SU-DHL-6 (cell line): ENCODE measurements at regions not wholly inside any gene's neighbourhood (a gene's known extent, or its start where the extent isn't known, plus 50 kb on each side); places are given as distances from the start of the nearest gene placed in this dataset.

Source experiments
- H2AFZ ChIP-seq: fragments of 200-600 bp; sonication (generic); 2 replicates; pipeline ENCODE4 v1.6.1; 2014; ENCODE audit warnings: low read depth, mild to moderate bottlenecking, moderate library complexity, mixed read lengths, antibody characterized with exemption, low read length; ENCODE audit not compliant: severe bottlenecking
- H3F3A ChIP-seq: fragments of 200-600 bp; shearing (Covaris generic); 2 replicates; pipeline ENCODE4 v1.6.0; 2016; ENCODE audit warnings: antibody characterized with exemption, mild to moderate bottlenecking; ENCODE audit not compliant: insufficient read depth
- H3K27ac ChIP-seq: fragments of 200-600 bp; sonication (generic); 2 replicates; pipeline ENCODE4 v1.5.1; 2016; ENCODE audit warnings: low read depth, mild to moderate bottlenecking, low read length, moderate library complexity, mixed read lengths
- H3K27me3 ChIP-seq: fragments of 200-600 bp; sonication (generic), shearing (Covaris generic); 2 replicates; pipeline ENCODE4 v1.6.0; 2014; ENCODE audit warnings: mild to moderate bottlenecking, low read length
- H3K36me3 ChIP-seq: fragments of 200-600 bp; sonication (generic); 2 replicates; pipeline ENCODE4 v1.6.1; 2014; ENCODE audit warnings: mild to moderate bottlenecking, low read length, mixed read lengths
- H3K4me2 ChIP-seq: fragments of 300-600, 200-600 bp; shearing (Covaris generic), sonication (generic); 2 replicates; pipeline ENCODE4 v1.6.0; 2014; ENCODE audit warnings: low read length, low read depth, mild to moderate bottlenecking; ENCODE audit not compliant: poor library complexity, severe bottlenecking
- H3K4me3 ChIP-seq: fragments of 200-600 bp; sonication (generic); 2 replicates; pipeline ENCODE4 v1.5.1; 2014; ENCODE audit warnings: antibody characterized with exemption, low read length, mild to moderate bottlenecking, mixed read lengths; ENCODE audit not compliant: insufficient read depth, poor library complexity, severe bottlenecking
- H3K79me2 ChIP-seq: fragments of 200-600 bp; sonication (generic); 2 replicates; pipeline ENCODE4 v1.6.1; 2014; ENCODE audit warnings: mild to moderate bottlenecking, low read length, moderate library complexity; ENCODE audit not compliant: insufficient read depth
- H3K9ac ChIP-seq: fragments of 200-600 bp; sonication (generic); 2 replicates; pipeline ENCODE4 v1.7.0; 2014; ENCODE audit warnings: mild to moderate bottlenecking, low read length
- H3K9me2 ChIP-seq: fragments of 200-600 bp; sonication (generic); replicated peaks from 2 replicates; pipeline ENCODE4 v1.6.1; 2014; ENCODE audit warnings: low read length; ENCODE audit not compliant: insufficient read depth
- H3K9me3 ChIP-seq: fragments of 200-600 bp; sonication (generic); 2 replicates; pipeline ENCODE4 v1.6.1; 2014; ENCODE audit warnings: low read length, mixed read lengths; ENCODE audit not compliant: insufficient read depth
- H4K20me1 ChIP-seq: fragments of 200-600 bp; sonication (generic); 2 replicates; pipeline ENCODE4 v1.6.1; 2014; ENCODE audit warnings: low read depth, mild to moderate bottlenecking, antibody characterized with exemption, low read length, moderate library complexity, mixed read lengths
- EZH2phosphoT487 ChIP-seq: fragments of 200-600 bp; sonication (generic), shearing (Covaris generic); conservative IDR thresholded peaks from 2 replicates; pipeline ENCODE4 v1.6.1; 2018; ENCODE audit warnings: mild to moderate bottlenecking, antibody characterized with exemption, low read length, moderate library complexity, mixed read lengths
- TF ChIP-seq, protein P1 (sequence below): fragments of 200-600 bp; sonication (generic); IDR thresholded peaks from one replicate; pipeline ENCODE4 v1.5.1; 2017; ENCODE audit warnings: antibody characterized with exemption, mild to moderate bottlenecking, low read length, moderate library complexity; ENCODE audit not compliant: insufficient read depth, poor library complexity, severe bottlenecking

GRCh38 chr13:22618002-22618401, 562.8 kb upstream of the SGCG start:
- Histone ChIP-seq H3K9me3 (no peaks in the 10 kb centered on the region), H2AFZ (no peak overlapping the region), H3K4me2 (no peak overlapping the region), H4K20me1 (no peaks in the 10 kb centered on the region), H3K9me2 (no peaks in the 10 kb centered on the region), H3K79me2 (no peaks in the 10 kb centered on the region), H3K4me3 (no peak overlapping the region), H3K27ac (no peak overlapping the region), H3K9ac (no peak overlapping the region), H3F3A (no peaks in the 10 kb centered on the region), H3K36me3 (no peaks in the 10 kb centered on the region), H3K27me3 (no peaks in the 10 kb centered on the region)
- TF ChIP-seq, protein P1, sequence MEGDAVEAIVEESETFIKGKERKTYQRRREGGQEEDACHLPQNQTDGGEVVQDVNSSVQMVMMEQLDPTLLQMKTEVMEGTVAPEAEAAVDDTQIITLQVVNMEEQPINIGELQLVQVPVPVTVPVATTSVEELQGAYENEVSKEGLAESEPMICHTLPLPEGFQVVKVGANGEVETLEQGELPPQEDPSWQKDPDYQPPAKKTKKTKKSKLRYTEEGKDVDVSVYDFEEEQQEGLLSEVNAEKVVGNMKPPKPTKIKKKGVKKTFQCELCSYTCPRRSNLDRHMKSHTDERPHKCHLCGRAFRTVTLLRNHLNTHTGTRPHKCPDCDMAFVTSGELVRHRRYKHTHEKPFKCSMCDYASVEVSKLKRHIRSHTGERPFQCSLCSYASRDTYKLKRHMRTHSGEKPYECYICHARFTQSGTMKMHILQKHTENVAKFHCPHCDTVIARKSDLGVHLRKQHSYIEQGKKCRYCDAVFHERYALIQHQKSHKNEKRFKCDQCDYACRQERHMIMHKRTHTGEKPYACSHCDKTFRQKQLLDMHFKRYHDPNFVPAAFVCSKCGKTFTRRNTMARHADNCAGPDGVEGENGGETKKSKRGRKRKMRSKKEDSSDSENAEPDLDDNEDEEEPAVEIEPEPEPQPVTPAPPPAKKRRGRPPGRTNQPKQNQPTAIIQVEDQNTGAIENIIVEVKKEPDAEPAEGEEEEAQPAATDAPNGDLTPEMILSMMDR = no peak
- no peak for TF ChIP-seq EZH2phosphoT487

DNA sequence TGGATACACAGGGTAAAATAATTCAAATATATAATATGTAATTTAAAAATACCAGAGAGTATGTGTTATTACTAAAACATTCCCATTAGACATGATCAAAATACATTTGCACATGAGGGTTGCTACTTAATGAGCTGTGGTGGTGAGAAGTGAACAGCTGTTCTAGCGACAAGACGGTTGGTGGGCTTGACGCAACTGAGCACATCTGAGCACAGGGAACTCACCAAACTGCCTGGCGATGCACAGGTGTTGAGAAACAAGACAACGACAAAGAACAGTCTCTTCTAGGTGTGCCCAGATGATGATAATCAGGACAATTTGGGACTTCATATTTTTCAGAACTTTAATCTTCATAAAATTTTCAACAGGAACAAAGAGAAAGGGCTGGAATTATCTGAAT, 555.1 kb upstream of the SGCG start:
- Histone ChIP-seq H3K79me2 (no peaks in the 10 kb centered on the region), H4K20me1 (no peaks in the 10 kb centered on the region), H3K4me3 (no peak overlapping the region), H3K9me2 (no peaks in the 10 kb centered on the region), H2AFZ (no peak overlapping the region), H3F3A (no peaks in the 10 kb centered on the region), H3K9ac (no peak overlapping the region), H3K9me3 (no peaks in the 10 kb centered on the region), H3K27me3 (no peaks in the 10 kb centered on the region), H3K36me3 (no peaks in the 10 kb centered on the region), H3K4me2 (no peak overlapping the region), H3K27ac (no peak overlapping the region)
- no peak for TF ChIP-seq EZH2phosphoT487
- TF ChIP-seq, protein P1 = no peak

DNA sequence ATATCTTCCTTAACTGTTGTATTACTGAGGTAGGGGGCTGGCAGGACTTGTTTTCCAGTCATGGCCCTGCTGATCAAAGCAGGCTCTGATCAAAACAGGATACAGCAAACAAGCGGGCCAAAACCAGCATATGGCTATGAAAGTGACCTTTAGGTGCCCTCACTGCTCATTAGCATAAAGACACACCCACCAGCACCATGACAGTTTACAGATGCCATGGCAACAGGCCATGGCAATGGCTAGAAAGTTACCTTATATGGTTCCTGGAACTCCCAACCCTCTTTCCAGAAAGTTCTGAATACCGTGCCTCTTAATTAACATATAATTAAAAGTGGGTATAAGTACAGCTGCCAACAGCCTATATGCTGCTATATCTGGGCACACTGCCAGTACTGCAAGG, 551.4 kb upstream of the SGCG start:
- Histone ChIP-seq H3K36me3 (no peaks in the 10 kb centered on the region), H2AFZ (no peak overlapping the region), H4K20me1 (no peaks in the 10 kb centered on the region), H3K4me2 (no peak overlapping the region), H3K9me3 (no peaks in the 10 kb centered on the region), H3F3A (no peaks in the 10 kb centered on the region), H3K4me3 (no peak overlapping the region), H3K27me3 (no peaks in the 10 kb centered on the region), H3K9me2 (no peaks in the 10 kb centered on the region), H3K79me2 (no peaks in the 10 kb centered on the region), H3K27ac (no peak overlapping the region), H3K9ac (no peak overlapping the region)
- TF ChIP-seq EZH2phosphoT487 = no peak
- TF ChIP-seq, protein P1 = no peak
